Erythroblast (primary cell): ENCODE measurements at regions not wholly inside any gene's neighbourhood (a gene's known extent, or its start where the extent isn't known, plus 50 kb on each side); places are given as distances from the start of the nearest gene placed in this dataset.

Experiments
- DNase-seq, 2 experiments: peaks; one replicate each; lab custom pipeline; 2025; lab: John Stamatoyannopoulos, UW
- GATA1 ChIP-seq: IDR thresholded peaks from 2 replicates; pipeline ENCODE4 v1.6.1; 2011; ENCODE audit warnings: low read depth, mild to moderate bottlenecking, control low read depth, low read length, moderate library complexity
- POLR2A ChIP-seq: IDR thresholded peaks from 2 replicates; pipeline ENCODE4 v1.6.1; 2011; ENCODE audit warnings: mild to moderate bottlenecking, low read length

DNA sequence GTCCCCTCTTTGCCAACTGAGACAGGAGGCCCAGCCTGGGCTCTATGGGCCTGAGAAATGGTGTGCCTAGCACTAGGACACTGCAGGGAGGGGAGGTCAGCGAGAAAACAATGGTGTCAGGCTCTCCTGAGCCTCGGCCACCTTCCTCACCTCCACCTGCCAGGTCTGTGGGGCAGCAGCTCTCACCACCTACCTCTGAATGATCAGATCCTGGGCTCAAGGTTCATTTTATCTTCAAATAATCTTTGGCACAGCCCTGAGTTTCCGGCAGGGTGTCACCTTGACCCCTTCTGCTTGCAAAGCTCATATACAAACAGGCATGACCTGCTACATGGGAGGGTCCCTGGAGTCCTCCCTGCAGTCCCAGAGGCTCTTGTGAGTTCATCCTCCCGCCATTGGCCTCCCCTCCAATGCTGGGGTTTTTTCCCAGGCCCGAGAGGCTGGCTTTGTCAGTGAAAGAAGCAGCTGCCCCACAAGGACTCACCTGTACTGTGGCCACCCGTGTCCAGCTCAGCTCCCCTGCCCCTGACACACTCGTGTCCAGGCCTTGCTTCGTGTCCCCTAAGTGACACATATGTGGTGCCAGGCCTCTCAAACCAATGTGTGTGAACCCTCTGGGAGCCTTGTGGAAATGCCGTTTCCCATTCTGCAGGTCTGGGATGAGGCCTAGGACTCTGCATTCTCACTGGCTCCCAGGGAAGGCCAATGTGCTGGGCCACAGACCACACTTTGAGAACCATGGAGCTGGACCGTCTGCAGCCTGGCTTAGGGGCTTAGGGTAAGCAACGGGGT is 176.8 kb upstream of the CIBAR2 start:
- TF ChIP-seq POLR2A, result no peak
- TF ChIP-seq GATA1, result no peak

DNA sequence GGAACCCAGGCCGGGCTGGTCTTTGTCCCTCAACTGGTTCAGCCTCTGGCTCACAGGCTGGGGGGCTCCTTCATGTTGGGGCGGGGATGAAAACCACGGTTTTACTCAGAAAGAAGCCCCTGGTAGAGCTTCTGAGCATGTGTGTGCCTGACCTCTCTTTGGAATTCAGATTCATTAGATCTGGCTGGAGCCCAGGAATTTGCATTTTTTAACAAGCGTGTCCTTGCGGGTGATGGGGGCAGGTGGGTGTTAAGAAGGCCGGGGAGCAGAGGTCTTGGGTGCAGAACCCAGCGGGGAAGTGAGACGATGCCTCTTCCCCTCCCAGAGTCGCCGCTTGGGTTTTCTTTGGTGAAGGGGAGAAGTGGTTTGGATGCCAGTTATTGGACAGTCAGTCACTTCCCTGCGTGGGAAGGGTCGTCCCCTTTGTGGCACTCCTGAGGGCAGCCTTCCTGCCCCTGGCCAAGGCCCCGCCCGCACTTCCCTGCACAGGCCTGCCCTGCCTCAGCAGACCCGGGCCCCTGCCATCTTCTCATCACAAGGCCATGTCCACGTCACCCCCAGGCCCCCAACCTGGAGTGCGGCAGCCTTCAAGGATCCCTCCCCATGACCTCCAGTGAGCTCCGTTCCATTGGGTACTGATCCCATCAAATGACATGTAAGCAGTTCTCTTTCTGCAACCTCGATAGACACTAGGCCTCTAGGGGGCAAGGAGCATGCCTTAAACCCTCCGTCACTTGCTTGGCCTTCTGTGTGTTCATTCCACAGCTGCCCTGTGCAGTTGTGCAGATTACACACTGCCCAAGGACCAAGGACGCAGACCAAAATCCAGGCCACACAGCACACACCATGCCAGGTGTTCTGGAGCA is 177.7 kb upstream of the CIBAR2 start:
- TF ChIP-seq POLR2A (no peak), GATA1 (no peak)
- no peak for DNase-seq

More for the DNA sequence above, 176.8 kb upstream of the CIBAR2 start:
- DNase-seq, result no peak

DNA sequence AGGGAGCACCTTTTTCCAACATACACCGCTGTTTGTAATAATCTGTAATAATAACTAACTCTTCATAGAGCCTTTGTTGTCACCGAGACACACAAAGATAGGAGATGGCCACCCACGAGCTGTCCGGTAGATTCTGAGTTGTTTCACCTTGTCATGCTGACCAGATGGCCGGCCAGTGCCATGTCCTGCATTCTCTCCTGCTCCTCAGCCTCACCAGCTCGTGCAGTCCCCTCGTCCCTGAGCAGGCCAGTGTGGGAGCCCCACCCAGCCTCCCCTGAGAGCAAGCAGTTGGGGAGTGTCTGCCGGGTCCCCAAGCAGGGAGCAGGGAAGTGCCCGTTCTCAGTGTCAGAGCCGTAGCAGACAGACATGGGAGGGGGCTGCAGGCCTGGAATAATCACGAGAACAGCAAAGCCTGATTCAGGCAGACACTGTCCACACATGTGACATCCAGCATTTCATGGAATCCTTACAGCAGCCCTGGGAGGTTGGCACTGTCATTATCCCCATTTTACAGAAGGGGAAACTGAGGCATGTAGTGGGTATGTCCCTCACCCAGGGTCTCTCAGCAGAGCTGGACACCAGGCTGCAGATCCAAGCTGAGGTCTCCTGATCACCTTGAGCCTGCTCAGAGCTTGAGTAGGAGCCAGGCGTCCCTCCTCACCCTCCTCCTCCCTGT is 178.5 kb upstream of the CIBAR2 start:
- DNase-seq, result no peak
- TF ChIP-seq POLR2A (no peak), GATA1 (no peak)

DNA sequence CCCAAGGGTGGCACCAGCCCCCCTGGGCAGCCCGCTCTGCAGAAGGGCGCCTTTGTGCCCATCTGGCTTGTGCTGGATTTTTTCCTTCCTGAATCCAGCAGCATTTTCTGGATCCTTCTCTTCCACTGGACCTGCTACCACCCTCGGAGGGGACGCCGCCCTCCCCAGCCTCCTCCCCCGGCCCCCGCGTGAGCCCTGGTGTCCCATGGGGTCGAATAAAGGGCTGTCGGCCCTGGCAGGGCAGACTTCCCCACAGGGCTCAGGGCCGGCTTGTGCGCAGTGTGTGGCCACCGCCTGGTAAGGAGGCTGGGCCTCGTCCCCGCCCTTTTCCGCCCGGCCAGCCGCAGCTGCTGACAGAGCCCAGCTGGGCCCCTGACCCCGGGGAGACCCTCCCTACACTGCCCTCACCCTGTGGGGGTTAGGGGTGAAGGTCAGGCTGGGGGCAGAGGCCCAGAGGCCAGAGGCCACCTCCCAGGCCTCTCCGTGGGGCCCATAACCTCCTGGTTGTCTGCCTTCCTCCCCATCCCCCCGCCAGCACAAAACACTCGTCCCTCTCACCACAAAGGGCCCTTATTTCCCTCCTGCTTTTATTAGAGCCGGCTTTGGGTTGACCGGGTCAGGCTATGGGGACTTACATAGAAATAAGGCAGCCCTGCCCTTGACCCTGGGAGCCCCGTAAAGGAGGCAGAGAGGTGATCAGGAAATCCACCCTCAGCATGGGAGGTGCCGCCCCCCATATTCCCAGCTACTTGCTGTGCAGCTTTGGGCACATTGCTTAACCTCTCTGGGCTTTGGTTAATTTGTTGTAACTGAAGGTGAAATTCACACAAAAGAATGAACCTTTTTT is 179.3 kb upstream of the CIBAR2 start:
- DNase-seq, result peak; percentile 28 to 43
- no peak for TF ChIP-seq GATA1
- TF ChIP-seq POLR2A, result no peak

DNA sequence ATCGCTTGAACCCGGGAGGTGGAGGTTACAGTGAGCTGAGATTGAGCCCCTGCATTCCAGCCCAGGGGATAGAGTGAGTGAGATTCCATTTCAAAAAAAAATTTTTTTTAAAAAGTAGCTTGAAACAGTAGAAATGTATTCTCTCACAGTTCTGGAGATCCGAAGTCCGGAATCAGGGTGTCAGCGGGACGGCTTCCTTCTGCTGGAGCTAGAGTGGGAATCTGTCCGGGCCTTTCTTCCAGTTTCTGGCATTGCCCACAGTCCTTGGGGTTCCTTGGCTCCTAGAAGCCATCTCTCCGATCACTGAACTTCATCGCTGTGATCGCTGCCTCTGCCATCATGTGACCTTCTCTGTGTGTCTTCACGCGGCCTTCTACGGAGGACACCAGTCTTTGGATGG is 181.2 kb upstream of the CIBAR2 start:
- TF ChIP-seq POLR2A (no peak), GATA1 (no peak)
- DNase-seq, result no peak

DNA sequence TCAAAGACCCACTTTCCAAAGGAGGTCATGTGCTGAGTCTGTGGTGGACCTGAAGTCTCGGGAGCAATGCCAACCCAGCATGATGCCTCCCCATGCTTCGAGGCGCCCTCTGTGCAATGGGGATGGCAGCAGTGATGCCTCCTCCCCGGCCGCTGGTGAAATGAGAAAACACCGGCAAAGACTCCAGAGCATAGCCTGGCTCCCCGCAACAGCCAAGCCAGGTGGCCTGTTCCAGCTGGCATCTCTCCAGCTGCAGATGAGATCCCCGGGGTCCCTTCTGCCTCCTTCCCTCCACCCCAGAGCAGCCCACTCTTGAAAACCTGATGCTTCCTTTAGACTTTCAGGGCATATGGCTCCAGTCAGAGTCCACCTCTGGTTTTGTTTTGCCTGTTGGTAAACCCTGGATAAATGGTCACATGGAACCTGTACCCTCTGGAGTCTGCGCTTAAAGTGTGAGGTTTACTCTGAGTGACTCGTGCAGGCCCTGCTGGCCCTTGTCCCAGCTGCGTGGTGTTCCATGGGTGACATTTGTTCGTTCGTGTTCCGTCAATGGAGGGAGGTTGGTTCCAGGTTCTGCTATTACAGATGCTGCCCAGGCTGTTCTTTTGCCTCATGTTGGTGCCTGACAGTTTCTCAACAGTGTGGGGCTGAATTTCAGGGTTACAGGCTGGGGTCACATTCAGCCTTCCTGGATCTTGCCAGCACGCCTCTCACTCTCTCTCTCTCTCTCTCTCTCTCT is 181.8 kb upstream of the CIBAR2 start:
- TF ChIP-seq GATA1, result no peak
- no peak for TF ChIP-seq POLR2A
- no peak for DNase-seq

DNA sequence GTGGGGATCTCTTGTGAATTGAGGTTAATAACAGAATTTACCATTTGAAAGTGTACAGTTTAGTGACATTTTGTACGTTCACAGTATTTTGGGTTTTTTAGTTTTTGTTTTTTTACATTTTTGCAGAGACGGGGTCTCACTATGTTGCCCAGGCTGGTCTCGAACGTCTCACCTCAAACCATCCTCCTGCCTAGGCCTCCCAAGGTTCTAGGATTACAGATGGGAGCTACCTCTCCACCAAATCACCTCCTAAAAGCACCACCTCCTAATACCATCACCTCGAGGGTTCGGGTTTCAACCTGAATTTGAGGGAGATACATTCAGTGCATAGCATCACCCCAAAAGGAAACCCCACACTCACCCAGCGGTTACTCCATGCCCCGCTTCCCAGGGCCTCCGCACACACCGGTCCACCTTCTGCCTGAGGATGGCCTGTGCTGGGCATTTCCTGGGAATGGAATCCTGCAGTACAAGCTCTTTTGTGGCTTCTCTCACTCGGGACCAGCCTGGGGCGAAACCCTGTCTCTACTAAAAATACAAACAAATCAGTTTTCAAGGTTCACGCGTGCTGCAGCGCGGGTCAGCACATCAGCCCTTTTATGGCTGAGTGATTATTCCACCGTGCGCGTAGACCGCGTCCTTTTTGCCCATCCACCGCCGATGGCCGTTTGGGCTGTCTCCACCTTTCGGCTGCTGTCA is 182.7 kb upstream of the CIBAR2 start:
- no peak for TF ChIP-seq POLR2A
- no peak for TF ChIP-seq GATA1
- no peak for DNase-seq

DNA sequence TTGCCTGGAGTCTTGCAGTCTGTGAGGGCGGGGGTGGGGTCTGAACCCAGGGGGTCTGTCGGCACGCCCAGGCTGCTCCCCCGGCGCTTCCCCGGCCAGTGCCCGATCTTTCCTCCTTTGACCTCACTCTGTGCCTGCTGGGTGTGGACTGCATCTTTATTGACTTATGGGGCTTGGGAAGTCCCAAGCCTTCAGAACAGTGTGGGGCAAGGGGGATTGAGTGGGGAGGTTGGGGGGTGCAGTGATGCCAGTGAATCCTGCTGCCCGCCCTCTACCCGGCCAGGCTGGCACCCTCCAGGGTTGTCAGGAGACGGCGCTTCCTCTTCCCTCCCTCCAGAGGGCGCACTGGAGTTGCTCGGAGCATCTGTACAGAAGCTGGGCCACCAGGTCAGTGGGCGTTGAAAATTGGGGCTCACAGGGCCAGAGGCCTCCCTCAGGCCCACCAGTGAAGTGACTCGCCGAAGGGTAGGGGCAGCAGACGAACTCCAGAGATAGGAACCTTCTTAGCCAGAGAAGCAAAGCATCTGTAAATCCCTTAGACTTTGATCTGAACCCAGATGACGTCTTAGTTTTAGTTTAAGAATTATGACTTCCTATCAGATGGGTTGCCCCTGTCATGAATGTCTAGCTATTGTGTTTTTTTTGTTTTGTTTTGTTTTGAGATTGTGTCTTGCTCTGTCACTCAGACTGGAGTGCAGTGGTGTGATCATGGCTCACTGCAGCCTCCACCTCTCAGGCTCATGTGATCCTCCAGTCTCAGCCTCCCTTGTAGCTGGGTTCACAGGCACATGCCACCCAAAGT is 184.8 kb upstream of the CIBAR2 start:
- peak; percentile 61 to 70 for DNase-seq
- TF ChIP-seq GATA1 (no peak), POLR2A (no peak)

DNA sequence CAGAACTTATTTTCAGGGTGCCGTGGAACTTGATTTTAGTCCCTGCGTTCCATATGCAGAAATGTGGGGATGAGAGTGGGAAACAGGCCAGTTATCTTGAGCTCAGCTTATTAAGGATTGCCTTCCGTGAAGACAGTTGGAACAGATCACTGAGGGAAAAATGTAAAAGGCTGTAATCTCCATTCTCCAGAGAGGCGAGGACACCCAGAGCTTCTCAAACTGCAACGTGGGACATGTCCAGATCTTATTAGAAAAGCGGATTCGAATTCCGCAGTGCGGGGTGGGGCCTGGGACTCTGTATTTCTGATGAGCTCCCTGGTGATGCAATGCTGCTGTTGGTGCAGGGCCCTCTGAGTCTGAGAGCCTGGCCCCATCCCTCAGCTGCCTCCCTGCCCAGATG is 185.6 kb upstream of the CIBAR2 start:
- TF ChIP-seq POLR2A (no peak), GATA1 (no peak)
- no peak for DNase-seq

DNA sequence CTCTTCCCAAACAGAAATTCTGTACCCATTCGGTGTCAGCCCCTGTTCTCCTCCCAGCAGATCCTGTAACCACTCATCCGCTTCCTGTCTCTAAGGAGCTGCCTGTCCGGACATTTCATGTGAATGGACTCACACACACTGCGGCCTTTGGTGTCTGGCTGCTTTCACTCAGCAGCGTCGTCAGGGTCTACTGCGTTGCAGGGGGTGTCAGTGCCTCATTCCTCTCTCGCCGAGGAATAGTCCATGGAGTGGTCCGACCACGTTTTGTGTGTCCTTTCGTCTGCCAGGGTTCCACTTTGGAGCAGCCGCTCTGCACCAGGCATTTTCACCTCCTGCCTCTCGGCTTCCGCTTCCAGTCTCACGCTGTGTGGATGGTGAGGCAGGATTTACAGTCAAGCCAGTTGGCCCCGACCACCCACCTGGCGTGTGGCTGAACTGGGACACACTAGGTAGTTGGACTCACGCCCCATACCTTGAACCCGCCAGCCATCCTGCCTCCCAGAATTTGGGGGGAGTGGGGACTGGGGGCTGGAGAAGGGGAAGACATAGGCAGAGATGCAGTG is 188.2 kb upstream of the CIBAR2 start:
- no peak for DNase-seq
- TF ChIP-seq GATA1 (no peak), POLR2A (no peak)

DNA sequence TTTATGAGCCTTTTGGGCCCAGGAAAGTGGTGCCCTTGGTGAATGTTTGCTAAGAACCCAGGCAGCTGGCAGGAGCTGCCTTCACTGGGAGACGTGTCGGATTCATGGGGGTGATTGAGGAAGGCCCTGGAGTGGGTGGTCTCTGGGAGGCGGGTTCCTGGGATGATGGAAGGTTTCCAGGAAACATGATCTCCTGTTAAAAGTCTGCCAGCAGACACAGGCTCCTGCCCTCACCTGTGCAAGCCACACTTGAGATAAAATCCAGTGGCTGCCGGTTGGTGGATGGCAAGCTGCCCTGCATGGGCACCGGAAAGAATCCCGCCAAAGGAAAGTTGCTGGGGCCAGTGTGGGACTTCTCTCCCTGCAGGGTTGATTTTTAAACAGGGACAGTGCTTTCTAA is 189.0 kb upstream of the CIBAR2 start:
- no peak for DNase-seq
- TF ChIP-seq GATA1 (no peak), POLR2A (no peak)
